ENCODE measurements at regions not wholly inside any gene's neighbourhood (a gene's known extent, or its start where the extent isn't known, plus 50 kb on each side); places are given as distances from the start of the nearest gene placed in this dataset.
"Not testable (repeated sequence)": the region's sequence is repeated elsewhere in the genome, so short reads cannot be mapped to it uniquely, and the experiment has no call there.

DNA sequence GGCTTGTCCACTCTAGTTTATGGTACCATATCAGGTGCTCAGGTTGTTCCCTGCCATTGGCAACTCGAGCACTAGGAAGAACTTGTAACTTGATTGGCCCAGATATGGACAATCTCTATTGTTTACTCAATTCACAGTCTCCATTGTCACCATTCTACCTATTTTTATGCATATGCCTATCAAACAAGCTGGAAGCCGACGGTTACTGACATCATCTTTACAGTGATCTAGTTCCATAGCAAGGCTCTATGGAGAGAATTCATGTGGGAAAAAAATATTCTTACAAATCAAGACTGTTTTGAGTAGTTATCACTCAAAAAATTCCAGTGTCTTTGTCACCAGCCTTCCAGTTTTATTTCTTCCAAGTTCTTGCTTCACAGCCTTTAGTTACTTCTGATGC, 1006.2 kb upstream of the PRR20A start:
- Mint-ChIP-seq H3K4me3 (no peak overlapping the region), H3K27ac (ENCODE audit: unreplicated experiment) (no peak overlapping the region), H3K27me3 (ENCODE audit: low read depth) (no peaks in the 10 kb centered on the region), H3K36me3 (ENCODE audit: low read depth) (no peaks in the 10 kb centered on the region), H3K4me1 (no peaks in the 10 kb centered on the region), H3K9me3 (peaks cover 6% of the 10 kb centered on the region)
- DNase-seq (ENCODE audit: low read depth, low spot score): no peak
- TF ChIP-seq, protein P1, sequence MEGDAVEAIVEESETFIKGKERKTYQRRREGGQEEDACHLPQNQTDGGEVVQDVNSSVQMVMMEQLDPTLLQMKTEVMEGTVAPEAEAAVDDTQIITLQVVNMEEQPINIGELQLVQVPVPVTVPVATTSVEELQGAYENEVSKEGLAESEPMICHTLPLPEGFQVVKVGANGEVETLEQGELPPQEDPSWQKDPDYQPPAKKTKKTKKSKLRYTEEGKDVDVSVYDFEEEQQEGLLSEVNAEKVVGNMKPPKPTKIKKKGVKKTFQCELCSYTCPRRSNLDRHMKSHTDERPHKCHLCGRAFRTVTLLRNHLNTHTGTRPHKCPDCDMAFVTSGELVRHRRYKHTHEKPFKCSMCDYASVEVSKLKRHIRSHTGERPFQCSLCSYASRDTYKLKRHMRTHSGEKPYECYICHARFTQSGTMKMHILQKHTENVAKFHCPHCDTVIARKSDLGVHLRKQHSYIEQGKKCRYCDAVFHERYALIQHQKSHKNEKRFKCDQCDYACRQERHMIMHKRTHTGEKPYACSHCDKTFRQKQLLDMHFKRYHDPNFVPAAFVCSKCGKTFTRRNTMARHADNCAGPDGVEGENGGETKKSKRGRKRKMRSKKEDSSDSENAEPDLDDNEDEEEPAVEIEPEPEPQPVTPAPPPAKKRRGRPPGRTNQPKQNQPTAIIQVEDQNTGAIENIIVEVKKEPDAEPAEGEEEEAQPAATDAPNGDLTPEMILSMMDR (conservative IDR thresholded peaks at IDR 0.05): no peak

DNA sequence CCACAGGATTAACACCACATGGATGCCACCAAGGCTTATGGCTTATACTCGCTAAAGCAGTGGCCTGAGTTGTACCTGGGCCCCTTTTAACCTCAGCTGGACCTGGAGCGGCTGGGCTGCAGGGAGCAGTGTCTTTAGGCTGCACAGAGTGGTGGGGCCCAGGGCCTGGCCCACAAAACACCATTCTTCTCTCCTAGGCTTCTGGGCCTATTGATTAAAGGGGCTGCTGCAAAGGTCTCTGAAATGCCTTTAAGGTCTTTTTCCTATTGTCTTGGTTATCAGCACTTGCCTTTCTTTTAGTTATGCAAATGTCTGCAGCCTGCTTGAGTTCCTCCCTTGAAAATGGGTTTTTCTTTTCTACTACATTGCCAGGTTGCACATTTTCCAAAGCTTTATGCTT, 973.9 kb upstream of the PRR20A start:
- DNase-seq (ENCODE audit: low read depth, low spot score): no peak
- Mint-ChIP-seq H3K27me3 (ENCODE audit: low read depth) (no peaks in the 10 kb centered on the region), H3K4me1 (peaks cover 6% of the 10 kb centered on the region), H3K4me3 (no peak overlapping the region), H3K27ac (ENCODE audit: unreplicated experiment) (no peak overlapping the region), H3K36me3 (ENCODE audit: low read depth) (peaks cover 2% of the 10 kb centered on the region), H3K9me3 (peaks cover 4% of the 10 kb centered on the region)
- TF ChIP-seq, protein P1 (conservative IDR thresholded peaks at IDR 0.05): no peak

DNA sequence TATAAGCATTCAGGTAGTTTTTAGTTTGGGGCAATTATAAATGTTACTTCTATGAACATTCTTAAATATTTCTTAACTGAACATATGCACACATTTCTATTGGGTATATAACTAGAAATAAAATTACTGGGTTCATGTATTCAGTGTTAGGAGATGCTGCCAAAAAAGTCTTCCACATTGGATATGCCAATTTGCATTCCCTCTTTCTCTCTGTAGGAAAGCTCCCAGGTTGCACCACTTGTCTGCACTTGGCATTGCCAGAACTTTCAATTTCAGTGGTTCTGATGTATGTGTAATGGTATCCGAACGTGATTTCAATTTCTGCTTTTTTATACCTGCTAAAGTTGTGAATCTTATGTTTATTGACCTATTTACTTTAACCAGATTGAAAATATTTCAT, 972.1 kb upstream of the PRR20A start:
- TF ChIP-seq, protein P1 (conservative IDR thresholded peaks at IDR 0.05): no peak
- H3K36me3 Mint-ChIP-seq (ENCODE audit: low read depth): peaks cover 2% of the 10 kb centered on the region
- H3K27me3 Mint-ChIP-seq (ENCODE audit: low read depth): no peaks in the 10 kb centered on the region
- H3K4me3 Mint-ChIP-seq: no peak overlapping the region
- H3K27ac Mint-ChIP-seq (ENCODE audit: unreplicated experiment): no peak overlapping the region
- H3K4me1 Mint-ChIP-seq: peaks cover 6% of the 10 kb centered on the region
- no peak for DNase-seq (ENCODE audit: low read depth, low spot score)
- peaks cover 4% of the 10 kb centered on the region for H3K9me3 Mint-ChIP-seq

DNA sequence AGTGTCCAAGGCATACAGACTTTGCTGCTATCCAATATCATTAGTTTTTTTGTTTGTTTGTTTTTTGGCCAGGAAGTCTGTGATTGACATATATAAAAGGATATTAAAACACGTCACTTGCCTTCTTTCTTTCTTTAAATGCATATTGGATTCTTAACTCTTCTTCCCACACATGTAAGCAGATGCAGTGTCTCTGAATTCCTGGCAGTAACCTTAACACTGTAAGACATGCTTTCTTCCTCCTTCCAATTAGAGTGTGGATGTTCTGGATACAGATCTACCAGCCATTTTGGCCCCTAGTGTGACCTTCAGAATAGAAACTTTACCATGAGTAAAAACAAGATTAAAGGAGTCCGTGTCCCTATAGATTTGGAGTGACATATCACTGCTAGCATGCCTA, 967.4 kb upstream of the PRR20A start:
- Mint-ChIP-seq H3K27ac (ENCODE audit: unreplicated experiment) (no peak overlapping the region), H3K27me3 (ENCODE audit: low read depth) (no peaks in the 10 kb centered on the region), H3K4me3 (no peak overlapping the region), H3K36me3 (ENCODE audit: low read depth) (no peaks in the 10 kb centered on the region), H3K9me3 (peaks cover 3% of the 10 kb centered on the region), H3K4me1 (no peaks in the 10 kb centered on the region)
- TF ChIP-seq, protein P1 (conservative IDR thresholded peaks at IDR 0.05): no peak
- DNase-seq (ENCODE audit: low read depth, low spot score): no peak

DNA sequence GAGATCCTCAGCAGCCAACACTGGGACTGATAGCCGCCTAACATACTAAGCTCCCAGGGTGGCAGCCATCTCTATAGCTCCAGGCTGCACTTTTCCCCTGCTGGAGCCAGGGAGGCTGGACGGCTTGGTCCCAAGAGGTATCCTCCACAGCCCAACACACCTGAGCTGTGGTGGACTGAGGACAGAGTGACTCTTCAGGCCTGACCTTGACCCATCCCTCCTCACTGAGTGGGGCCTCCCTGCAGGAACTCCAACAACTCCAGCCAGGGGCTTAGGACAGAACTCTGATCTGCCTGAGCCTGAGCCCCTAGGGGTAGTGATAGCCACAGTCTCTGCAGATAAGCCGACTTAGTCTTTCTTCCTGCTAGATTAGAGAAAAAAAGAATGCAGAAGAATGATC, 958.1 kb upstream of the PRR20A start:
- H3K4me3 Mint-ChIP-seq: no peak overlapping the region
- no peaks in the 10 kb centered on the region for H3K36me3 Mint-ChIP-seq (ENCODE audit: low read depth)
- TF ChIP-seq, protein P1 (conservative IDR thresholded peaks at IDR 0.05): no peak
- DNase-seq (ENCODE audit: low read depth, low spot score): no peak
- H3K9me3 Mint-ChIP-seq: peaks cover 3% of the 10 kb centered on the region
- H3K27me3 Mint-ChIP-seq (ENCODE audit: low read depth): no peaks in the 10 kb centered on the region
- no peak overlapping the region for H3K27ac Mint-ChIP-seq (ENCODE audit: unreplicated experiment)
- no peaks in the 10 kb centered on the region for H3K4me1 Mint-ChIP-seq

DNA sequence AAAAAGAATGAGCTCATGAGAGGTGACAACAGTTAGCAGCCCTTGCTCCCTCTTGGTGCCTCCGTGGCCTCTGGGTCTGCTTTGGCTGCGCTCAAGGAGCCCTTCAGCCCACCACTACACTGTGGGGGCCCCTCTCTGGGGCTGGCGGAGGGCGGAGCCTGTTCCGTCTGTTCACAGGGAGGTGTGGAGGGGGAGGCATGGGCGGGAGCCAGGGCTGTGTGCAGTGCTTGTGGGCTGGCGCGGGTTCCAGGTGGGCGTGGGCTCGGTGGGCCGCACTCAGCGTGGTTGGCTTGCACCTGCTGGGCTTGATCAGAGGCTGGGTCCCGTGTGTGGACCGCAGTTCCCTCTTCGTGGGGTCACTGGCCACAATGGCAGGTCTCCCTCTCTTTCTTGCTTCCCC, 953.4 kb upstream of the PRR20A start:
- Mint-ChIP-seq H3K27ac (ENCODE audit: unreplicated experiment) (no peak overlapping the region), H3K36me3 (ENCODE audit: low read depth) (no peaks in the 10 kb centered on the region)

DNA sequence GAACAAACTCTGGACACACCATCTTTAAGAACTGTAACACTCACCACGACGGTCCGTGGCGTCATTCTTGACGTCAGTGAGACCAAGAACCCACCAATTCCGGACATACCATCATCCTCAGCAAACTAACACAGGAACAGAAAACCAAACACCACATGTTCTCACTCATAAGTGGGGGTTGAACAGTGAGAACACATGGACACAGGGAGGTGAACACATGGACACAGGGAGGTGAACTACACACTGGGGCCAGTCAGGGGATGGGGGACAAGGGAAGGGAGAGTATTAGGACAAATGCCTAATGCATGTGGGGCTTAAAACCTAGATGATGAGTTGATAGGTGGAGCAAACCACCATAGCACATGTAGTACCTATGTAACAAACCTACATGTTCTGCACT, 952.1 kb upstream of the PRR20A start:
- not testable (repeated sequence) for H3K36me3 Mint-ChIP-seq (ENCODE audit: low read depth); H3K4me1 Mint-ChIP-seq; DNase-seq (ENCODE audit: low read depth, low spot score); H3K9me3 Mint-ChIP-seq; H3K4me3 Mint-ChIP-seq; H3K27ac Mint-ChIP-seq (ENCODE audit: unreplicated experiment); H3K27me3 Mint-ChIP-seq (ENCODE audit: low read depth)

More for the DNA sequence above, 953.4 kb upstream of the PRR20A start:
- no peaks in the 10 kb centered on the region for H3K27me3 Mint-ChIP-seq (ENCODE audit: low read depth)
- no peak for DNase-seq (ENCODE audit: low read depth, low spot score)
- TF ChIP-seq, protein P1 (conservative IDR thresholded peaks at IDR 0.05): no peak
- H3K4me3 Mint-ChIP-seq: no peak overlapping the region
- H3K4me1 Mint-ChIP-seq: no peaks in the 10 kb centered on the region
- peaks cover 8% of the 10 kb centered on the region for H3K9me3 Mint-ChIP-seq

Measured in neural crest cell (in vitro differentiated cells).